ENCODE measurements at regions not wholly inside any gene's neighbourhood (a gene's known extent, or its start where the extent isn't known, plus 50 kb on each side); places are given as distances from the start of the nearest gene placed in this dataset.

DNA sequence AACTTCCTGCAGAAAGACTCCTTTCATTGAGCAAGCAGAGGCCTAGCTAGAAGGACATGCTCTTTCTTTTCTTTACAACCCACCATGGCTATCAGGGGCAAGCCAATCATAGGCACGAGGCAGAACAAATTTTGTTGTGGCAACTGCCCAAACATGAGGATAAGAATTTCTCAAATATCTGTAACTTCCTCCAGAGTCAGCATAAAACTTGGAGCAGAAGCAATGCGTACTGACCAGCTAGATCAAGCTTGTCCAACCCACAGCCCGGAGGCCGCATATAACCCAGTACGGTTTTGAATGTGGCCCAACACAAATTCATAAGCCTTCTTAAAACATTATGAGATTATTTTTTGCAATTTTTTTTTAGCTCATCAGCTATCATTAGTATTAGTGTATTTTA is 87.0 kb upstream of the SOX21 start:
- no peak for TF ChIP-seq POLR2A (IDR thresholded peaks at IDR 0.05; ENCODE audit: low read length)
- TF ChIP-seq GATA1 (IDR thresholded peaks at IDR 0.05; ENCODE audit: low read depth, low read length), result no peak
